CD14-positive monocyte (primary cell): ENCODE measurements at regions not wholly inside any gene's neighbourhood (a gene's known extent, or its start where the extent isn't known, plus 50 kb on each side); places are given as distances from the start of the nearest gene placed in this dataset.
"Not testable (repeated sequence)": the region's sequence is repeated elsewhere in the genome, so short reads cannot be mapped to it uniquely, and the experiment has no call there.

Experiments
- DNase-seq, 3 donors: peaks; one replicate each; pipeline ENCODE4 v3.0.0-alpha.2; 2011 to 2022
- H2AFZ ChIP-seq: 2 replicates; pipeline ENCODE4 v1.6.0; 2012; ENCODE audit warnings: mild to moderate bottlenecking, low read depth, low read length, inconsistent platforms; ENCODE audit not compliant: insufficient read depth, poor library complexity, severe bottlenecking
- H3K27ac ChIP-seq, 2 donors: 1 replicate in 1 of 2; 2 replicates in 1 of 2; pipeline ENCODE4 v1.5.1; 2012 to 2013; ENCODE audit warnings: low read length in 2 of 2, control low read depth in 1 of 2, inconsistent platforms in 1 of 2, low read depth in 1 of 2, mild to moderate bottlenecking in 1 of 2
- H3K27me3 ChIP-seq, 2 donors: one replicate each; pipeline versions ENCODE4 v1.6.0 to v1.6.1; 2011 to 2013; ENCODE audit warnings: low read length in 2 of 2; ENCODE audit not compliant: control insufficient read depth in 2 of 2, insufficient read depth in 2 of 2
- H3K36me3 ChIP-seq, 2 donors: replicated peaks in 1 of 2; 1 replicate in 1 of 2; 2 replicates in 1 of 2; pipeline versions ENCODE4 v1.5.1 to v1.6.1; 2012 to 2013; ENCODE audit warnings: low read length in 2 of 2, control low read depth in 1 of 2, inconsistent platforms in 1 of 2, mild to moderate bottlenecking in 1 of 2; ENCODE audit not compliant: insufficient read depth in 2 of 2, control insufficient read depth in 1 of 2
- H3K4me1 ChIP-seq, 2 donors: 1 replicate in 1 of 2; 2 replicates in 1 of 2; pipeline versions ENCODE4 v1.5.1 to v1.6.1; 2012 to 2013; ENCODE audit warnings: low read length in 2 of 2, control low read depth in 1 of 2, inconsistent platforms in 1 of 2, mild to moderate bottlenecking in 1 of 2, moderate library complexity in 1 of 2; ENCODE audit not compliant: insufficient read depth in 2 of 2, control insufficient read depth in 1 of 2
- H3K4me2 ChIP-seq: replicated peaks from 2 replicates; pipeline ENCODE3; 2012; ENCODE audit warnings: low read length, moderate library complexity, mild to moderate bottlenecking; ENCODE audit not compliant: poor library complexity, severe bottlenecking; ENCODE audit errors: extremely low read depth
- H3K4me3 ChIP-seq, 3 experiments: fragments of 200-600 bp in 1 of 3; sonication (generic) in 1 of 3; replicated peaks in 1 of 3; 1 replicate in 2 of 3; 2 replicates in 1 of 3; pipeline ENCODE4 v1.5.1; 2011 to 2013; ENCODE audit warnings: low read length in 3 of 3, mild to moderate bottlenecking in 3 of 3, control low read depth in 2 of 3, low read depth in 2 of 3, inconsistent platforms in 1 of 3, moderate library complexity in 1 of 3
- H3K79me2 ChIP-seq: 2 replicates; pipeline ENCODE4 v1.6.0; 2012; ENCODE audit warnings: mild to moderate bottlenecking, control low read depth, inconsistent platforms, low read length, moderate library complexity; ENCODE audit not compliant: insufficient read depth
- H3K9ac ChIP-seq: 2 replicates; pipeline ENCODE4 v1.6.0; 2017; ENCODE audit warnings: low read length, mild to moderate bottlenecking; ENCODE audit not compliant: insufficient read depth, poor library complexity, severe bottlenecking
- H3K9me3 ChIP-seq, 2 donors: replicated peaks in 1 of 2; 1 replicate in 1 of 2; 2 replicates in 1 of 2; pipeline versions ENCODE4 v1.5.1 to v1.6.1; 2012 to 2013; ENCODE audit warnings: low read length in 2 of 2, control low read depth in 1 of 2; ENCODE audit not compliant: control insufficient read depth in 1 of 2, insufficient read depth in 1 of 2
- H4K20me1 ChIP-seq: 2 replicates; pipeline ENCODE4 v1.6.0; 2012; ENCODE audit warnings: mild to moderate bottlenecking, low read length, control low read depth, moderate library complexity; ENCODE audit not compliant: insufficient read depth
- H3K27ac Mint-ChIP-seq, 7 donors: one replicate each; pipeline ENCODE4 v1.8.0; 2020; ENCODE audit warnings: mild to moderate bottlenecking in 7 of 7, mixed read lengths in 7 of 7, moderate library complexity in 6 of 7, inconsistent platforms in 2 of 7
- H3K27me3 Mint-ChIP-seq, 3 donors: one replicate each; pipeline ENCODE4 v1.8.0; 2021 to 2022; ENCODE audit warnings: low read depth in 3 of 3, mild to moderate bottlenecking in 3 of 3, mixed read lengths in 3 of 3, moderate library complexity in 3 of 3, inconsistent platforms in 1 of 3
- H3K36me3 Mint-ChIP-seq, 2 donors: one replicate each; pipeline ENCODE4 v1.8.0; 2020; ENCODE audit warnings: mixed read lengths in 2 of 2, inconsistent platforms in 1 of 2, mild to moderate bottlenecking in 1 of 2
- H3K4me1 Mint-ChIP-seq: one replicate; pipeline ENCODE4 v1.8.0; 2020; ENCODE audit warnings: mild to moderate bottlenecking, mixed read lengths
- H3K4me3 Mint-ChIP-seq, 2 donors: one replicate each; pipeline ENCODE4 v1.8.0; 2020; ENCODE audit warnings: mild to moderate bottlenecking in 2 of 2, mixed read lengths in 2 of 2, moderate library complexity in 1 of 2
- H3K9me3 Mint-ChIP-seq, 7 donors: one replicate each; pipeline ENCODE4 v1.8.0; 2020 to 2022; ENCODE audit warnings: mixed read lengths in 7 of 7, mild to moderate bottlenecking in 6 of 7, moderate library complexity in 6 of 7, inconsistent platforms in 2 of 7
- CTCF ChIP-seq: fragments of 200-600 bp; IDR thresholded peaks from one replicate; pipeline ENCODE4 v1.8.0; 2022; ENCODE audit warnings: antibody characterized with exemption, mild to moderate bottlenecking
- WGBS: methylation state at CpG from one replicate; pipeline ENCODE4 v1.1.5; 2013; ENCODE audit warnings: missing lambda C conversion rate; ENCODE audit not compliant: insufficient coverage; 5-methylcytosine and 5-hydroxymethylcytosine counted together
- intact Hi-C, 2 donors: fragments of 100-400 bp; cut with micrococcal nuclease; formaldehyde crosslinking; loops; one replicate each; pipeline versions ENCODE4 v1.15.0 to v1.15.1; 2023

GRCh38 chr9:15058236-15058635 lies 148.0 kb upstream of the FREM1 start:
- Mint-ChIP-seq H3K9me3 (peaks cover 0 to 5% (median 2%) of the 10 kb centered on the region in 7 donors), H3K4me3 (no peak overlapping the region), H3K27me3 (peaks cover 0 to 3% (median 2%) of the 10 kb centered on the region in 3 donors), H3K27ac (no peak overlapping the region), H3K36me3 (no peaks in the 10 kb centered on the region), H3K4me1 (no peaks in the 10 kb centered on the region)
- intact Hi-C loops = no loop called here
- no peaks in the 10 kb centered on the region for H3K4me1 ChIP-seq
- H3K27me3 ChIP-seq = no peaks in the 10 kb centered on the region
- H3K4me3 ChIP-seq = no peak overlapping the region
- no peak overlapping the region for H3K9ac ChIP-seq
- H2AFZ ChIP-seq = no peak overlapping the region
- TF ChIP-seq CTCF = no peak
- no peak overlapping the region for H3K4me2 ChIP-seq
- WGBS = no CpG with 5 or more reads among the region's 4 CpGs
- DNase-seq = no peak
- no peak overlapping the region for H3K27ac ChIP-seq
- H3K36me3 ChIP-seq = no peaks in the 10 kb centered on the region
- no peaks in the 10 kb centered on the region for H3K79me2 ChIP-seq
- no peaks in the 10 kb centered on the region for H3K9me3 ChIP-seq
- no peaks in the 10 kb centered on the region for H4K20me1 ChIP-seq

GRCh38 chr9:15055284-15055683 lies 145.1 kb upstream of the FREM1 start:
- H3K27ac ChIP-seq, H3K79me2 ChIP-seq, H3K4me3 ChIP-seq, H3K4me3 Mint-ChIP-seq, H3K4me1 Mint-ChIP-seq, H3K36me3 ChIP-seq, H3K27me3 ChIP-seq, H4K20me1 ChIP-seq, H3K9ac ChIP-seq, H3K27me3 Mint-ChIP-seq, H3K4me1 ChIP-seq, DNase-seq, intact Hi-C loops, H3K4me2 ChIP-seq, H2AFZ ChIP-seq, H3K36me3 Mint-ChIP-seq, H3K9me3 ChIP-seq, H3K27ac Mint-ChIP-seq: not testable (repeated sequence)
- H3K9me3 Mint-ChIP-seq = peaks cover 0 to 16% (median 4%) of the 10 kb centered on the region in 7 donors
- 50% methylated on average over 2 of the region's 4 CpGs for WGBS
